Heart right ventricle (tissue), 16 donors: ENCODE measurements at regions not wholly inside any gene's neighbourhood (a gene's known extent, or its start where the extent isn't known, plus 50 kb on each side); places are given as distances from the start of the nearest gene placed in this dataset.
"Not testable (repeated sequence)": the region's sequence is repeated elsewhere in the genome, so short reads cannot be mapped to it uniquely, and the experiment has no call there.

Source experiments
- ATAC-seq, 8 donors: fragments of 200-7000 bp; cut with Tn5 transposase; one replicate each; pipeline ENCODE4 v1.9.1; 2020; ENCODE audit warnings: mild to moderate bottlenecking in 8 of 8, moderate library complexity in 8 of 8, moderate number of reproducible peaks in 1 of 8
- DNase-seq, 2 donors: peaks; one replicate each; pipeline ENCODE4 v3.0.0-alpha.2; 2020
- H3K27ac ChIP-seq, 10 donors: fragments of 200-600 bp; sonication (generic) in 2 of 10; one replicate each; pipeline versions ENCODE4 v1.5.0 to v1.8.0; 2020 to 2022; ENCODE audit warnings: mild to moderate bottlenecking in 3 of 10
- H3K27me3 ChIP-seq, 7 donors: fragments of 200-600 bp; one replicate each; pipeline ENCODE4 v1.8.0; 2021 to 2022; ENCODE audit warnings: mild to moderate bottlenecking in 2 of 7
- H3K36me3 ChIP-seq, 9 donors: fragments of 200-600 bp; sonication (generic) in 1 of 9; one replicate each; pipeline versions ENCODE4 v1.5.0 to v1.8.0; 2020 to 2022; ENCODE audit warnings: mild to moderate bottlenecking in 2 of 9
- H3K4me1 ChIP-seq, 9 donors: fragments of 200-600 bp; sonication (generic) in 1 of 9; one replicate each; pipeline versions ENCODE4 v1.5.0 to v1.8.0; 2020 to 2022; ENCODE audit warnings: mild to moderate bottlenecking in 4 of 9
- H3K4me3 ChIP-seq, 10 donors: fragments of 200-600 bp; sonication (generic) in 2 of 10; one replicate each; pipeline versions ENCODE4 v1.5.0 to v1.8.0; 2020 to 2022; ENCODE audit warnings: mild to moderate bottlenecking in 7 of 10, moderate library complexity in 2 of 10
- H3K9me3 ChIP-seq, 11 donors: fragments of 200-600 bp in 10 of 11; sonication (generic) in 2 of 11; one replicate each; pipeline versions ENCODE4 v1.5.0 to v1.8.0; 2013 to 2022; ENCODE audit warnings: mild to moderate bottlenecking in 2 of 11, control low read depth in 1 of 11, moderate library complexity in 1 of 11
- whole genome bisulfite sequencing, 2 donors: extraction: QIAGEN DNeasy Blood & Tissue Kit; methylation state at CpG; one replicate each; pipeline ENCODE4 v1.1.7; 2013; ENCODE audit warnings: inconsistent platforms in 1 of 2; 5-methylcytosine and 5-hydroxymethylcytosine counted together
- intact Hi-C, 10 donors: fragments of 100-400 bp; cut with DNase I; formaldehyde crosslinking; loops; one replicate each; pipeline versions ENCODE4 v1.11.1 to v1.14.2; 2022
- TF ChIP-seq, protein P1 (sequence below), 9 donors: fragments of 200-600 bp; sonication (generic) in 2 of 9; IDR thresholded peaks; one replicate each; pipeline versions ENCODE4 v1.5.0 to v1.8.0; 2021 to 2022; ENCODE audit warnings: antibody characterized with exemption in 9 of 9, mild to moderate bottlenecking in 5 of 9, moderate library complexity in 1 of 9
- donor health status: Arrhythmogenic right ventricular cardiomyopathy.
- donor health status: ischemic (EF 13 %, LVEDD 7.1; RV severe dilation, severe dysfunction).
- donor health status: healthy with polysubstance abuse.
- donor health status: DM: no; HTN: yes; CAD: no.
- donor health status: DM: no; HTN: no; CAD: no.
- donor health status: ischemic (EF 25% LVEDD 6.9; RV normal size, moderate dysfunction).
- donor health status: ischemic (EF 25% LVEDD 5.7; RV mildly dilated, moderate dysfunction).
- donor health status: healthy.
- donor health status: DM: yes; HTN: yes; CAD: no.
- donor health status: Ischemic cardiomyopathy.
- donor health status: ischemic (EF 35%, LVEDD 5.7; RV mildly dilated, moderate dysfunction).
- donor health status: nonischemic (EF 11% LVEDD 7.7; RV severe dilation, severe dysfunction).
- donor health status: DM: yes; HTN: yes; CAD: no.
- donor health status: PGD.
- donor health status: ischemic (EF 29% LVEDD 5.4; RV normal size, mild dysfunction).
- donor health status: nonischemic (EF 23%, LVEDD 6.1; RV moderate dilation, normal function).

DNA sequence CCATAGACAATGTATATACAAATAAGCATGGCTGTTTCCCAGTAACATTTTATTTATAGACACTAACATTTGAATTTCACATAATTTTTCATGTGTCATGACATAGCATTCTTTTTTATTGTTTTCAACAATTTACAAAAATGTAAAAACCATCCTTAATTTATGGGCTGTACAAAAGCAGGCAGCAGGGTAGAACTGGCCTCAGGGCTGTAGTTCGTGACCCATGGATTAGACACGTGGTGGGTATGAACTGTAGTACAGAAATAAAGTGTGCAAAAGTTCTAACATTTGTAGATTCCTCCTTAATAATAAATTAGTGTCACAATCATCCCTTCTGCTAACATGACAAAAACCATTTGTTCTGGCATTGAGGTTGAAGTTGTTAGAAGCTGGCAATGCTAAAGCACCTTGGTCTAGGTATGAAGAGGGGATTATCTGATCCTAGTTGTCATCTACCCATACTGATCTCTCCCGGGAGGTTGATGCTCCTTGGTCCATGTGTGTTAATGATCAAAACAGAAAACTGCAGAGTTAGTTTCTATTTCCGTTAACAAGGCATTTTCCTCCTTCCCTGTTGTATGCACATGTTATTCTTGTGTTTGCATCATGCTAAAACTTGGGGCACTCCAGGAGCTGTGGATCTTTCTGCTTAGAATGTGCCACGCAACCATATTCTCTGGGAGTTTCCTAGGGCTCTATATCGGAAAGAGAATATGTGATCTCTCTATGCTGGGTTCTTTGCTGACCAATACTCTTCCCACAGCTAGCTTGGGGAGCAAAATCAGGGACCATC lies 917.6 kb downstream of the TLE1 start:
- DNase-seq, result no peak
- intact Hi-C loops, result no loop called here

DNA sequence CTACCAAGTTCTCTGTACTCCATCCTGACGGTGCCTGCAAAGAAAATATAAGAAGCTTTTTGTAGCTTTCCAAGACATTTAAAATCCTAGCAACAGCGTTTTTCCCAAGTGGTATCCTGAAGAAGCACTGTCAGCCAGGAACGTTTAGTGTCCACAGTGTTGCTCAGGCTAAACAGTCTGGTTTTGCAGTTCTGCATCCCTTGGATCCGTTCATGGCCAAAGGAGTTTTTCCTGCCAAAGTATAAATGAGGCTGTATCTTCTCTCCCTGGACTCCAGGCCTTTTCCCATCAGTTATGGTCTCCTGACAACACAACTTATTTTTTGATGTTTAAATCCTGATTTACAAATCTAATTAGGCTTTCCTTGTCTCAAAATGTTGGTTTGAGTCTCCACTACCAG lies 925.8 kb downstream of the TLE1 start:
- H3K4me1 ChIP-seq, result no peaks in the 10 kb centered on the region
- WGBS, 2 donors, result 55 to 58% methylated on average over 4 of the region's 4 CpGs
- intact Hi-C loops, result no loop called here
- TF ChIP-seq, protein P1, sequence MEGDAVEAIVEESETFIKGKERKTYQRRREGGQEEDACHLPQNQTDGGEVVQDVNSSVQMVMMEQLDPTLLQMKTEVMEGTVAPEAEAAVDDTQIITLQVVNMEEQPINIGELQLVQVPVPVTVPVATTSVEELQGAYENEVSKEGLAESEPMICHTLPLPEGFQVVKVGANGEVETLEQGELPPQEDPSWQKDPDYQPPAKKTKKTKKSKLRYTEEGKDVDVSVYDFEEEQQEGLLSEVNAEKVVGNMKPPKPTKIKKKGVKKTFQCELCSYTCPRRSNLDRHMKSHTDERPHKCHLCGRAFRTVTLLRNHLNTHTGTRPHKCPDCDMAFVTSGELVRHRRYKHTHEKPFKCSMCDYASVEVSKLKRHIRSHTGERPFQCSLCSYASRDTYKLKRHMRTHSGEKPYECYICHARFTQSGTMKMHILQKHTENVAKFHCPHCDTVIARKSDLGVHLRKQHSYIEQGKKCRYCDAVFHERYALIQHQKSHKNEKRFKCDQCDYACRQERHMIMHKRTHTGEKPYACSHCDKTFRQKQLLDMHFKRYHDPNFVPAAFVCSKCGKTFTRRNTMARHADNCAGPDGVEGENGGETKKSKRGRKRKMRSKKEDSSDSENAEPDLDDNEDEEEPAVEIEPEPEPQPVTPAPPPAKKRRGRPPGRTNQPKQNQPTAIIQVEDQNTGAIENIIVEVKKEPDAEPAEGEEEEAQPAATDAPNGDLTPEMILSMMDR (IDR thresholded peaks at IDR 0.05), result no peak
- H3K27ac ChIP-seq, result no peak overlapping the region
- peaks cover 0 to 5% (median 0%) of the 10 kb centered on the region in 11 donors for H3K9me3 ChIP-seq
- no peak for DNase-seq
- no peaks in the 10 kb centered on the region for H3K27me3 ChIP-seq
- H3K4me3 ChIP-seq, result no peak overlapping the region
- no peak for ATAC-seq
- no peaks in the 10 kb centered on the region for H3K36me3 ChIP-seq

More for the DNA sequence above, 917.6 kb downstream of the TLE1 start:
- H3K4me3 ChIP-seq, result no peak overlapping the region
- WGBS, 2 donors, result 81 to 85% methylated on average over 6 of the region's 6 CpGs
- H3K36me3 ChIP-seq, result no peaks in the 10 kb centered on the region
- ATAC-seq, result no peak
- TF ChIP-seq, protein P1 (IDR thresholded peaks at IDR 0.05), result no peak
- peaks cover 0 to 5% (median 0%) of the 10 kb centered on the region in 11 donors for H3K9me3 ChIP-seq
- H3K27me3 ChIP-seq, result no peaks in the 10 kb centered on the region
- no peaks in the 10 kb centered on the region for H3K4me1 ChIP-seq
- no peak overlapping the region for H3K27ac ChIP-seq

DNA sequence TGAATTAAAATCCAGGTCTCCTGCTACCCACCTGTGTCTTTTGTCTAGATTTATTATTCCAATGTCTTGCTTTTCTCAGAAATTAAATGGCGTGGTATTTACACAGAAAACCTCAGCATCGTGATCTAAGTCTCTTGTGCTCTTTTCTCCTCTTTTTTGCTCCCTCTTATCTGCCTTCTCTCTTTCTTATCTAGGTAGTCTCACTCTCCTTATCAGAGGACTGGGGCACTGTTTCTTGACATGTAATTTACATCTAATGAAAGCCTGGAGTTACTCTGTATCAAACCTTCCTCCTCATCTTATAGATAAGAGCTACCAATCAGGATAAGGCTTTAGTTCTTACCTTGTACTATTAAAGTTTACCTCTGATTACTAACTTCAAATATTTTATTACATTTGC lies 933.8 kb downstream of the TLE1 start:
- ATAC-seq, result no peak
- no peaks in the 10 kb centered on the region for H3K36me3 ChIP-seq
- H3K4me1 ChIP-seq, result no peaks in the 10 kb centered on the region
- H3K9me3 ChIP-seq, result no peaks in the 10 kb centered on the region
- H3K27ac ChIP-seq, result no peak overlapping the region
- intact Hi-C loops, result no loop called here
- DNase-seq, result no peak
- H3K4me3 ChIP-seq, result no peak overlapping the region
- no peaks in the 10 kb centered on the region for H3K27me3 ChIP-seq
- 24 to 42% methylated on average over 2 of the region's 2 CpGs for WGBS, 2 donors
- TF ChIP-seq, protein P1 (IDR thresholded peaks at IDR 0.05), result no peak

DNA sequence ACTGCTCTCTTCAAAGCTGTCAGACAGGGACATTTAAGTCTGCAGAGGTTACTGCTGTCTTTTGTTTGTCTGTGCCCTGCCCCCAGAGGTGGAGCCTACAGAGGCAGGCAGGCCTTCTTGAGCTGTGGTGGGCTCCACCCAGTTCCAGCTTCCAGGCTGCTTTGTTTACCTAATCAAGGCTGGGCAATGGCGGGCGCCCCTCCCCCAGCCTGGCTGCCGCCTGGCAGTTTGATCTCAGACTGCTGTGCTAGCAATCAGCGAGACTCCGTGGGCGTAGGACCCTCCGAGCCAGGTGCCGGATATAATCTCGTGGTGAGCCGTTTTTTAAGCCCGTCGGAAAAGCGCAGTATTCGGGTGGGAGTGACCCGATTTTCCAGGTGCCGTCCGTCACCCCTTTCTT lies 942.3 kb downstream of the TLE1 start:
- 84 to 89% methylated on average over 16 to 17 of the region's 17 CpGs for WGBS, 2 donors
- H3K27ac ChIP-seq, intact Hi-C loops: not testable (repeated sequence)

DNA sequence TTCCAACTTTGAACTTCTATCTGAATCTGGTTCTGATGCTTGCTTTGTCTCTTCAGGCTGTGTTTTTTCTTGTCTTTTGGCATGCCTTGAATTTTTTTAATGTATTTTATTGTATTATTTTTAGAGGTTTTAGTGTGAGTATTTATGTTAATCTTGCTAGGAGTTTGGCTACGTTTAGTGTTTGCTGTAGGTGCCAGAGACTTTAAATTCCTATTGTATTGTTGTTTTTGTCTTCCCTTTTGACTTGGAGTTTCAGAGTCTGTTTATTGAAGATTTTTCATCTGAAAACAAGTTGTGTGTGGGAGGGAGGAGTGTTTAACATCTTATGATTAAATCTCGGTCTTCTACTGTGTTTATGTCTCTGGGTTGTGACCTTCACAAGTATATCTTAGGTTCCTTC lies 956.8 kb downstream of the TLE1 start:
- intact Hi-C loops, result no loop called here
- ATAC-seq (no peak), DNase-seq (no peak)
- Histone ChIP-seq H3K27me3 (no peaks in the 10 kb centered on the region), H3K4me3 (no peak overlapping the region), H3K4me1 (no peaks in the 10 kb centered on the region), H3K9me3 (peaks cover 0 to 26% (median 0%) of the 10 kb centered on the region in 11 donors), H3K36me3 (no peaks in the 10 kb centered on the region), H3K27ac (no peak overlapping the region)
- WGBS, 2 donors, result 51 to 58% methylated on average over 2 of the region's 2 CpGs
- TF ChIP-seq, protein P1 (IDR thresholded peaks at IDR 0.05), result no peak

More for the DNA sequence above, 942.3 kb downstream of the TLE1 start:
- not testable (repeated sequence) for H3K27me3 ChIP-seq, DNase-seq, H3K4me1 ChIP-seq, H3K9me3 ChIP-seq, H3K36me3 ChIP-seq, H3K4me3 ChIP-seq, ATAC-seq
